Right ventricle myocardium inferior (tissue), 1 donor: ENCODE measurements at regions not wholly inside any gene's neighbourhood (a gene's known extent, or its start where the extent isn't known, plus 50 kb on each side); places are given as distances from the start of the nearest gene placed in this dataset.
"Not testable (repeated sequence)": the region's sequence is repeated elsewhere in the genome, so short reads cannot be mapped to it uniquely, and the experiment has no call there.

Experiments used
- ATAC-seq: fragments of 200-7000 bp; cut with Tn5 transposase; one replicate; pipeline ENCODE4 v1.9.1; 2020; ENCODE audit warnings: mild to moderate bottlenecking, moderate library complexity
- DNase-seq: peaks from one replicate; pipeline ENCODE4 v3.0.0; 2021; ENCODE audit errors: missing footprints
- intact Hi-C: fragments of 100-400 bp; cut with DNase I; formaldehyde crosslinking; loops from one replicate; pipeline ENCODE4 v1.11.0; 2022
- donor health status: DM: no; HTN: yes; CAD: no; lungs with severe emphysema.

DNA sequence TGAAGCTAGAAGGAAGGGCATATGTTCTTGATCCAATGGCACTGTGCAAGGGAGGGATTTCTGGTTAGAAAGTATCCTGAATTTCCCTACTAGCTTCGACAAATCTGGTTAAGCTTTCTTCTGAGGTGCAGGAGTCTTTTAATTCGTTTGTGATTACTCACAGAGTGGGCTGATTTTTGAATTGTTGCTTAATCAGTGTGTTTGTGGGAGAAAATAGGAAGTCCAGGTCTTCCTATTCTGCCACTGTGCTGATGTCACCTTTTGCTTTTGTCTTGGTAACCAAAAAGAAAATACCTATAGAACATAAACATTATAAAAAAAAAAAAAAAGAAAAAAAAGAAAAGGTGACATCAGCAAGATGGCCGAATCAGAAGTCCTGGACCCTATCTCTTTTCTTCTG is 1008.6 kb downstream of the TSN start:
- ATAC-seq (no peak), DNase-seq (no peak)
- intact Hi-C loops, result no loop called here

- no peak for DNase-seq
- intact Hi-C loops, result no loop called here
- ATAC-seq, result no peak
These were observed 1024.8 kb downstream of the TSN start for GRCh38 chr2:122780251-122780650.

- ATAC-seq (no peak), DNase-seq (no peak)
- intact Hi-C loops, result no loop called here
These were observed 1038.6 kb downstream of the TSN start for GRCh38 chr2:122794100-122794499.

- DNase-seq (no peak), ATAC-seq (no peak)
- intact Hi-C loops, result no loop called here
These were observed 1040.3 kb downstream of the TSN start for GRCh38 chr2:122795763-122796162.

DNA sequence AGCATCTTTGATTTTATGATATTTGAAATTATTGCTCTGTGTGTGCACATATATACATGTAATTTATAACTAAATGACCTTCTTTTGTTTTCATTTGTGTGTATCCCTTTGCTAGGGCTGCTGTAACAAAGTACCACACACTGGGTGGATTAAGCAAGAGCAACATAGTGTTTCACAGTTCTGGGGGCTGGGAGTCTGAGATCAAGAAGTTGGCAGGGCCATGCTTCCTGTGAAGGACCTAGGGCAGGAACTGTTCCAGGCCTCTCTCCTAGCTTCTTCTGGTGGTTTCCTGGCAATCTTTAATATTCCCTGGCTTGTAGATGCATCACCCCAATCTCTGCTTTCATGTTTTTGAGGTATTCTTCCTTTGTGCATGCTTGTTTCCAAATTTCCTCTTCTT is 1043.9 kb downstream of the TSN start:
- intact Hi-C loops, result no loop called here
- ATAC-seq, result no peak
- no peak for DNase-seq

- ATAC-seq (no peak), DNase-seq (no peak)
- intact Hi-C loops, result no loop called here
These were observed 1045.3 kb downstream of the TSN start for GRCh38 chr2:122800781-122801180.

GRCh38 chr2:122804494-122804893 is 1049.0 kb downstream of the TSN start:
- intact Hi-C loops, result no loop called here
- DNase-seq (no peak), ATAC-seq (no peak)

- DNase-seq (no peak), ATAC-seq (no peak)
- intact Hi-C loops, result no loop called here
These were observed 1049.9 kb downstream of the TSN start for GRCh38 chr2:122805346-122805745.

DNA sequence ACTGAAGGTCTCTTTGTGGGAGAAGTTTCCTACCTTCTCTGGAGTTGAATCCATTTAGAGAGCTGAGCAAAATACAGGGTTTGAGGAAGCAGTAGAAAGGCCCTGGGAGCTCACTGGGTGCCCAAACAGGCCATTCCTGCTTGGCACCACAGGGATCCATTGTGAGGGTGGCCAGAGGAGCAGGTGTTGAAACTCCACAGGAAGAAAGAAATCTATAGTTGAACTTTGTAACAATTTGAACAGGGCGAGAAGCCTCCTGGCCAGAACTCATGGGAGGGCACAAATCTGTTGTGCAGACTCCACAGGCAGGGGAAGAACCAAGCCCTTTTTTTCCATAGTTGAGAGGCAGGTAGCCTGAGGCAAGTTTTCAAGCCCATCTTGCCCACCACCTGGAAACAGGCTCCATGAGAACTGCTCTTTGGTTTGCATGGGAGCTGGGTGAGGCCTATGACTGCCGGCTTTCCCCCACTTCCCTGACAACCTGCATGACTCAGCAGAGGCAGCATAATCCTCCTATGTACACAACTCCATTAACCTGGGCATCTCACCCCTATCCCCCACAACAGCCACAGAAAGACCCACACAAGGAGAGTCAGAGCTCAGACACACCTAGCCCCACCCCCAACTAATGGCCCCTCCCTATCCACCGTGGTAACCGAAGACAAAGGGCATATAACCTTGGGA is 1053.0 kb downstream of the TSN start:
- no peak for DNase-seq
- intact Hi-C loops, result no loop called here
- ATAC-seq, result no peak

DNA sequence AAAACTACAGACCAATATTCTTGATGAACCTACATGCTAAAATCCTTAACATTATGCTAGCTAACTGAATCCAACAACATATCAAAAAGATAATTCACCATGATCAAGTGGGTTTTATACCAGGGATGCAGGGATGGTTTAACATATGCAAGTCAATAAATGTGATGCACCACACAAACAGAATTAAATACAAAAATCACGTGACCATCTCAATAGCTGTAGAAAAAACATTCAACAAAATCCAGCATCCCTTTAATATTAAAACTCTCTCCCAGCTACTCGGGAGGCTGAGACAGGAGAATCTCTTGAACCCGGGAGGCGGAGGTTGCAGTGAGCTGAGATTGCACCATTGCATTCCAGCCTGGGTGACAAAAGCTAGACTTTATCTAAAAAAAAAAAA is 1056.8 kb downstream of the TSN start:
- intact Hi-C loops, ATAC-seq, DNase-seq: not testable (repeated sequence)

GRCh38 chr2:122815120-122815519 is 1059.7 kb downstream of the TSN start:
- DNase-seq, result no peak
- intact Hi-C loops, result no loop called here

GRCh38 chr2:122816803-122817202 is 1061.4 kb downstream of the TSN start:
- no peak for ATAC-seq
- DNase-seq, result no peak
- intact Hi-C loops, result no loop called here

More at GRCh38 chr2:122815120-122815519, 1059.7 kb downstream of the TSN start:
- no peak for ATAC-seq

- intact Hi-C loops, result no loop called here
- ATAC-seq (no peak), DNase-seq (peak; percentile 2)
These were observed 1066.9 kb downstream of the TSN start for GRCh38 chr2:122822319-122822718.

DNA sequence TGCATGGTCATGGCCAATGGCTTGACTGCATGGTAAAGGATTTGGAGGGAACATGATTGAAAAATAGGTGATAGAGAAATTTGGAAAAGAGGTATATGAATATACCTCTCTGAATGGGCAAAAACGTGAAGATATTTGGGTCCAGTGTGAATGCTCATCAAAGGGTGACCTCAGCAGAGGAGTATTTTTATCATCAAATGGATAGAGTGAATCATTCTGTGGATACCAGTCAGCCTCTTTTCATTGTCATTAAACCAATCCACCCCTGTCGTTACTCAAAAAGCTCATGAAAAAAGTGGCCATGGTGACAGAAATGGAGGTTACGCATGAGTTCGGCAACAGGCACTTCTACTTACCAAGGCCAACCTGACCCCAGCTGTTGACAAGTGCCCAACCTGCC is 1074.7 kb downstream of the TSN start:
- intact Hi-C loops, result no loop called here
- peak; percentile 22 for DNase-seq

DNA sequence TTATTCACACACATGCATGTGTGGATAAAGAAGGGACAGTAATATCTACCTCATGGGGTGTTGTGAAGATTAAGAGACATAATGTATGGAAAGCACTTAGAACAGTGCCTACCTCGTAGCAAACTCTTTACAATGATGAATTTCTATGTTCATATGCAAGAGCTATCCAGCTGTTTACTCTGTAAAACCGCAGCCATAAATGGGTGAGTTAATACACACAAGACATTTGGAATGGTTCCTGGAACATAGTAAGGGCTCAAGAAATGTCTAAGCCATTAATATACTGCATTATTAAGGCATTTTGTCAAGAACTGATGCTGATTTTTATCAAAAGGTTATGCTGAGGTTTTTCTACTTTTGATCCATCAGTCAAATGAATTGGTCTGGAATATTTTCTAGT is 1076.2 kb downstream of the TSN start:
- intact Hi-C loops, result no loop called here
- DNase-seq (no peak), ATAC-seq (no peak)

More for the DNA sequence above, 1074.7 kb downstream of the TSN start:
- no peak for ATAC-seq

DNA sequence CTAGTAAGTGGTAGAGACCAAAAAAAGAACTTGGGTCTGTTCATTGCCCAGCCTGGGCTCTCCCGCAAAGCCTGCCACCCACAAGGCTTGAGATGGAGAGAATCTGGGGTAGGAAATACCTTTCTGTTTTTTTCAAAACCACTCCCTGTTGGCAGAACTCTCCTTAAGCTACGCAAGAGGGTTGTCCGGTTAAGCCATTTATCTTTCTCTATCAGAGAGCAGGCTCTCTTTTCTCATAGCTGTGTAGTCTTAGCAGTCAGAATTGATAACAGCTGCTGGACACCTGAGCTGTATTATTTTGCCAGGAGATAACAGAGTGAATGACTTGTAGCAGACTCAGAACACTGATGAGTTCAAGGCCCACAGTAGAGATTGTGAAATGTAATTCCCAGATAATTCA is 1088.1 kb downstream of the TSN start:
- ATAC-seq (no peak), DNase-seq (no peak)
- intact Hi-C loops, result no loop called here

DNA sequence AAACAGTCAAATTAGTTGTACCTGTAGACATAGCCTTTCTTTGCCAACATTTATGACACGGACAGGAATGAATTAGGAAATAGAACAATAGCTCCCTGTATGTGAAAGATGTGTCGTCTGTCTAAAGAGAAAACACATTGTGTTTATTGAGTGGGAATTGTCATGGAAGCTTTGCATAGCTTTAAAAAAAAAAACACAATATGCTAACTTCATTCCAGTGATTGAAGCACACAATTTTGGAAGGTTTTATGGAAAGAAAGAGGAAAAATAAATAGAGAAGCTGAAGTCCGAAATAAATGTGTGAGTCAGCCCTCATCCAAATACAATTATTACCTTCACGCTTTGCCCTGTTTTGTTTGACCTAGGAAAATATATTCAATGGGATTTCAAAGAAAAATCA is 1095.7 kb downstream of the TSN start:
- intact Hi-C loops, result no loop called here
- DNase-seq (no peak), ATAC-seq (no peak)

DNA sequence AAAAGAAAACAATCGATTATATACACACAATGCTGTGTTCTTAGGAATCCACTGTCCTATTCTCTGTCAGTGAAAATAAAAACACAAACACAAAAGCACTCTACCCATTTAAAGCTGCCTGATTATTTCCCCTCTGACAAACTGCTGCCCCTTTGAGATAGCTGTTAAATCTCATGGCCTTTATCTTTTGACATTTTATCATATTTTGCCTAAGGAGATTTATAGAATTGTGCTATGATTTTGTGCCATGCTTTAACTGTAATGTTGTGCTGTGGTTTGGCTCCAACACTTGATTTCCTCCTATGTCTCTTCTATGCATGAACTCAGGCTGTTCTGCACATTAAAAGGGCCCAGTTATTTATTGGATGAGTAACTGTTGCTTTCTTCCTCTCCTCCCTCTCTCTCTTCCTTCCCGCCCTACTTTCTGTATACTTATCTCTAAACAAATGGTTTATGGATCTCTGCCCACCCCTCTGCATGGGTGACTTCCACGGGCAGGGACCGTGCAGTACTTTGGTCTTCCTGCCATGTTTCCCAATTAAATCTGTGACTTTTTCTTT is 1096.6 kb downstream of the TSN start:
- intact Hi-C loops, result no loop called here
- ATAC-seq (no peak), DNase-seq (no peak)

DNA sequence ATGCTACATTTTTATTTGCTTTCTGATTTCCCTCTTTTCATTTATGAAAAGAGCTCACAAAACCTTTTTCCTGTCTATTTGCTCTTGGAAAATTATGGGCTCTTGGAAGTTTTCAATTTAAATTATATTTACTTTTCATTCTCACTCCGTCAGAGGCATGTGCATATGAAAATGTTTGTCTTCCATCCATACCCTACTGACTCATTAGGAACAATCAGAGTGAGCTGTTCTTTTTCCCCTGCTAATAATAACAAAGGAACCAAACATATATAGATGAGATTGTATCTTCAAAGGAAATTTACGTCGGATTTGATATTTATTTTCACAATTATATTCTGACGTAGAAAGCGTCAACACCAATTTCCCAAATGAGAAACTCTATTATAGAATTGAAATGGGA is 1101.2 kb downstream of the TSN start:
- intact Hi-C loops, result no loop called here
- DNase-seq (no peak), ATAC-seq (no peak)

DNA sequence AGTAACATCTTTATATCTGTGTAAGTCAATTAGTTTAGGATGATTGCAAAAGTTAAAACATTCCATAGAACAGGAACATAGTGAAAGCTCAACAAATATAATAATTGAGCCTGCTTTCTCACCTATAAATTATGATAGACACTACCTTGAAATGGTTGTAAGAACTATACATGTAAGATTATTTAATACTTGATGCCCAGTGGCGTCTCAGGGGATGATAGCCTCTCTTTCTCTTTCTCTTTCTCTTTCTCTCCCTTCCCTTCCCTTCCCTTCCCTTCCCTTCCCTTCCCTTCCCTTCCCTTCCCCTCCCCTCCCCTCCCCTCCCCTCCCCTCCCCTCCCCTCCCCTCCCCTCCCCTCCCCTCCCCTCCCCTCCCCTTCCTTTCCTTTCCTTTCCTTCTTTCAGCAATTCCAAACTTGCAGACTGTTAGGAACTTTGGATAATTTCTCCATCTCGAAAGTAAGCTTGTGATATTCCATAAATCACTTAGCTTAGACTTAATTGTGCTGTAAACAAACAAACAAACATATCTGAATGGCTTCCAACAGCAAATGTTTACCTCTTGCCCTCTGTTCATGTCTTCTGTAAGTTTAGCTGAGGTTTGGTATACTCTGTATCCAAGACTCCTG is 1102.7 kb downstream of the TSN start:
- ATAC-seq, result no peak
- intact Hi-C loops, result no loop called here
- DNase-seq, result no peak

GRCh38 chr2:122858813-122859212 is 1103.4 kb downstream of the TSN start:
- intact Hi-C loops, result no loop called here
- ATAC-seq, result no peak

More at GRCh38 chr2:122858813-122859212, 1103.4 kb downstream of the TSN start:
- no peak for DNase-seq
